Neural progenitor cell (in vitro differentiated cells): ENCODE measurements at regions not wholly inside any gene's neighbourhood (a gene's known extent, or its start where the extent isn't known, plus 50 kb on each side); places are given as distances from the start of the nearest gene placed in this dataset.

ENCODE experiments used
- CTCF ChIP-seq: fragments of 200-600 bp; sonication (generic); IDR thresholded peaks from 2 replicates; pipeline ENCODE4 v1.5.1; 2017; ENCODE audit warnings: antibody characterized with exemption, mild to moderate bottlenecking
- EZH2 ChIP-seq: fragments of 200-600 bp; sonication (generic); IDR thresholded peaks from 2 replicates; pipeline ENCODE4 v1.6.1; 2017; ENCODE audit warnings: antibody characterized with exemption, mild to moderate bottlenecking, moderate library complexity
- EZH2phosphoT487 ChIP-seq: fragments of 200-600 bp; sonication (generic); IDR thresholded peaks from 2 replicates; pipeline ENCODE4 v1.6.1; 2017; ENCODE audit warnings: antibody characterized with exemption

- TF ChIP-seq CTCF (no peak), EZH2 (no peak), EZH2phosphoT487 (no peak)
Observed at GRCh38 chr4:126735294-126736132, 897.2 kb upstream of the INTU start.
